Mammary epithelial cell (primary cell): ENCODE measurements at regions not wholly inside any gene's neighbourhood (a gene's known extent, or its start where the extent isn't known, plus 50 kb on each side); places are given as distances from the start of the nearest gene placed in this dataset.

Experiments used
- CTCF ChIP-seq, 2 donors: IDR thresholded peaks in 1 of 2; conservative IDR thresholded peaks in 1 of 2; 2 replicates each; pipeline ENCODE4 v1.5.1; 2011 to 2012; ENCODE audit warnings: inconsistent platforms in 2 of 2, low read length in 2 of 2, mild to moderate bottlenecking in 2 of 2, control low read depth in 1 of 2, low read depth in 1 of 2; ENCODE audit not compliant: insufficient read depth in 1 of 2; ENCODE audit errors: extremely low read depth in 1 of 2
- EZH2 ChIP-seq: IDR thresholded peaks from 2 replicates; pipeline ENCODE4 v1.6.1; 2012; ENCODE audit warnings: low read length, inconsistent platforms, borderline replicate concordance

GRCh38 chr4:151611960-151612359, 148.8 kb downstream of the GATB start:
- TF ChIP-seq CTCF (conservative IDR thresholded peaks at IDR 0.05 in 1 of 2, IDR thresholded peaks at IDR 0.05 in 1 of 2; ENCODE audit: extremely low read depth in 1 of 2, insufficient read depth in 1 of 2, low read depth in 1 of 2, low read length in 2 of 2) = no peak
- TF ChIP-seq EZH2 = no peak
